Osteocyte (in vitro differentiated cells): ENCODE measurements at regions not wholly inside any gene's neighbourhood (a gene's known extent, or its start where the extent isn't known, plus 50 kb on each side); places are given as distances from the start of the nearest gene placed in this dataset.

Experiments
- DNase-seq: peaks from one replicate; pipeline ENCODE4 v3.0.0; 2021; ENCODE audit warnings: mixed read lengths; ENCODE audit not compliant: unreplicated experiment; ENCODE audit errors: extremely low spot score
- H3K27ac Mint-ChIP-seq: one replicate; pipeline ENCODE4 v1.8.0; 2021; ENCODE audit warnings: mild to moderate bottlenecking, mixed read lengths; ENCODE audit not compliant: unreplicated experiment
- H3K27me3 Mint-ChIP-seq: one replicate; pipeline ENCODE4 v1.8.0; 2021; ENCODE audit warnings: mixed read lengths; ENCODE audit not compliant: unreplicated experiment
- H3K36me3 Mint-ChIP-seq: one replicate; pipeline ENCODE4 v1.8.0; 2021; ENCODE audit warnings: mixed read lengths; ENCODE audit not compliant: unreplicated experiment
- H3K4me1 Mint-ChIP-seq: one replicate; pipeline ENCODE4 v1.8.0; 2021; ENCODE audit warnings: mixed read lengths; ENCODE audit not compliant: unreplicated experiment
- H3K4me3 Mint-ChIP-seq: one replicate; pipeline ENCODE4 v1.8.0; 2021; ENCODE audit warnings: mild to moderate bottlenecking, moderate library complexity, mixed read lengths; ENCODE audit not compliant: unreplicated experiment
- H3K9me3 Mint-ChIP-seq: one replicate; pipeline ENCODE4 v1.8.0; 2021; ENCODE audit warnings: mixed read lengths; ENCODE audit not compliant: unreplicated experiment
- CTCF ChIP-seq: fragments of 200-600 bp; sonication (generic); IDR thresholded peaks from 2 replicates; pipeline ENCODE4 v1.5.0; 2021; ENCODE audit warnings: antibody characterized with exemption, mild to moderate bottlenecking, moderate library complexity

- Mint-ChIP-seq H3K36me3 (no peaks in the 10 kb centered on the region), H3K9me3 (peaks cover 17% of the 10 kb centered on the region), H3K4me1 (no peaks in the 10 kb centered on the region), H3K27me3 (no peaks in the 10 kb centered on the region), H3K27ac (no peak overlapping the region), H3K4me3 (no peak overlapping the region)
- TF ChIP-seq CTCF: no peak
- no peak for DNase-seq
Observed at GRCh38 chr18:73214970-73215369, 347.2 kb upstream of the NETO1 start.

DNA sequence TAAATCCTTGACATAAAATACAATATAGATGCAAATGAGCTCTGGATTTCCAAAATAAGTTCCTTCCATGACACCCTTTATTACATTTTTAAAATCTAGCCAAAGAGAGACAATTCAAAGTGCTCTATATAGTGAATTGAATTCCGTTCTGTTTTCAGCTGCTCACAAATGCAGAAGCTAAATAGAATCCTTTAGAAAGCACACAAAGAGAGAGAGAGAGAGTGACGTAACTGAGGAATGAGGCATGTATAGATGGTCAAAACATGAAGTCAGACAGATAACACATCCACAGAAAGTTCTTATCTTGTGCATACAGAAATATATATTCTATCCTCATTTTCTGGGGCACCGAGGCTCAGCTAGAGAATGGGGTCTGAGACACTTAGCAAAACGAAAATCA, 344.7 kb upstream of the NETO1 start:
- Mint-ChIP-seq H3K4me1 (no peaks in the 10 kb centered on the region), H3K27ac (no peak overlapping the region), H3K27me3 (no peaks in the 10 kb centered on the region), H3K4me3 (no peak overlapping the region), H3K9me3 (peaks cover 7% of the 10 kb centered on the region), H3K36me3 (no peaks in the 10 kb centered on the region)
- DNase-seq: no peak
- TF ChIP-seq CTCF: no peak

DNA sequence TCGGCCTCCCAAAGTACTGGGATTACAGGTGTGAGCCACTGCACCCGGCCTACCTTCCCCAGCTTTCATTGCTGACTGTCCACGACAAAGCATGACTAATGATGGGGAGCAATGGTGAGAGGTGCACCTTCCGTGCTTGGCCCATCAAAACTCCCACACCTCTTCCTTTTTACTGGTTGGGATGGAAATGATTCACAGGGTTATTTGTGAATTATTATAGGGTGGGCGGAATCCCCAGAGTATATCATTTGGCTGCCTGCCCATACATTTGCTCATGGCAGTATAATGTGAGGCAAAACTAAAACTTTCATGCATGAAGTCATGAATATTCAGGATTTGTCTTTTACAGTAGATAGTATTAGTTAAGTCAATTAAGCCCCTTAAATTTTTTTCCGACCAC, 334.2 kb upstream of the NETO1 start:
- H3K9me3 Mint-ChIP-seq: no peaks in the 10 kb centered on the region
- DNase-seq: no peak
- H3K4me3 Mint-ChIP-seq: no peak overlapping the region
- H3K36me3 Mint-ChIP-seq: no peaks in the 10 kb centered on the region
- H3K27me3 Mint-ChIP-seq: no peaks in the 10 kb centered on the region
- TF ChIP-seq CTCF: no peak
- H3K4me1 Mint-ChIP-seq: no peaks in the 10 kb centered on the region
- H3K27ac Mint-ChIP-seq: no peak overlapping the region

DNA sequence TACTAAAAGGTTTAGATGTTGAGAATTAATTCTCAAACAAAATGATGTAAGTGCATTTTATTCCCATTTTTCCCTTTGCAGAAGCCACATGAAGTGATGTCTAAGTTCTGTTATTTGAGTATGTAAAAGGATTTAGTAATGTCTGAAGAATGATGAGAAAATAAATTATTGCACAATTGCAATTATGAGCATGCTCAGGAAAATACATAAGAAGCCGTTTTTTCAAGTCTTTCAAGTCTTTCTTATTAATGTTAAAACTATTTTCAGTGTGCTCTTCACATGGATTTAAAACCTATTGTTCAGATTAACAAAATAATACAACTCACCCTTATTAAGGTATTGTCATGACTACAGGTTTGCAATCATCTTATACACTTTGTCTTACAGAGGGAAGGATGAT, 331.4 kb upstream of the NETO1 start:
- Mint-ChIP-seq H3K4me3 (no peak overlapping the region), H3K36me3 (no peaks in the 10 kb centered on the region), H3K4me1 (no peaks in the 10 kb centered on the region), H3K27me3 (peaks cover 6% of the 10 kb centered on the region), H3K27ac (no peak overlapping the region), H3K9me3 (no peaks in the 10 kb centered on the region)
- no peak for DNase-seq
- no peak for TF ChIP-seq CTCF

DNA sequence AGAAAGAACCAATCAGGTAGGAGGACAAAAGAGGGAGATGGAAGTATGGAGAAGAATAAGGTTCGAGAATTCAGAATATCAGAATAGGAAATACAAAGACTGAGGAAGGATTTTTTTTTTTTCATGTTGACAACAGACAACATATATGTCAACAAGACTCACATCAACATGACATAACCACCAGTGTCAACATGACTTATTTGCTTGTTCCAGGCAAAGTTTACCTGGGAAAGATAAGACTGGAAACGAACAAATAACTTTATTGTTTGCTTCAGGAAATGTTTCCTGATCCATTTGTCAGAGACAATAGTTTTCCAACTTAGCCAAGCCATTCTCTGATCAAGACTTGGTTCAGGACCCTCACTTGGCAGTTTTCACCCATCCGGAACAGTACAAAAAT, 321.9 kb upstream of the NETO1 start:
- Mint-ChIP-seq H3K4me1 (no peaks in the 10 kb centered on the region), H3K27me3 (peaks cover 22% of the 10 kb centered on the region), H3K9me3 (peaks cover 8% of the 10 kb centered on the region), H3K27ac (no peak overlapping the region), H3K36me3 (no peaks in the 10 kb centered on the region), H3K4me3 (no peak overlapping the region)
- DNase-seq: no peak
- no peak for TF ChIP-seq CTCF
